ENCODE measurements at regions not wholly inside any gene's neighbourhood (a gene's known extent, or its start where the extent isn't known, plus 50 kb on each side); places are given as distances from the start of the nearest gene placed in this dataset.

DNA sequence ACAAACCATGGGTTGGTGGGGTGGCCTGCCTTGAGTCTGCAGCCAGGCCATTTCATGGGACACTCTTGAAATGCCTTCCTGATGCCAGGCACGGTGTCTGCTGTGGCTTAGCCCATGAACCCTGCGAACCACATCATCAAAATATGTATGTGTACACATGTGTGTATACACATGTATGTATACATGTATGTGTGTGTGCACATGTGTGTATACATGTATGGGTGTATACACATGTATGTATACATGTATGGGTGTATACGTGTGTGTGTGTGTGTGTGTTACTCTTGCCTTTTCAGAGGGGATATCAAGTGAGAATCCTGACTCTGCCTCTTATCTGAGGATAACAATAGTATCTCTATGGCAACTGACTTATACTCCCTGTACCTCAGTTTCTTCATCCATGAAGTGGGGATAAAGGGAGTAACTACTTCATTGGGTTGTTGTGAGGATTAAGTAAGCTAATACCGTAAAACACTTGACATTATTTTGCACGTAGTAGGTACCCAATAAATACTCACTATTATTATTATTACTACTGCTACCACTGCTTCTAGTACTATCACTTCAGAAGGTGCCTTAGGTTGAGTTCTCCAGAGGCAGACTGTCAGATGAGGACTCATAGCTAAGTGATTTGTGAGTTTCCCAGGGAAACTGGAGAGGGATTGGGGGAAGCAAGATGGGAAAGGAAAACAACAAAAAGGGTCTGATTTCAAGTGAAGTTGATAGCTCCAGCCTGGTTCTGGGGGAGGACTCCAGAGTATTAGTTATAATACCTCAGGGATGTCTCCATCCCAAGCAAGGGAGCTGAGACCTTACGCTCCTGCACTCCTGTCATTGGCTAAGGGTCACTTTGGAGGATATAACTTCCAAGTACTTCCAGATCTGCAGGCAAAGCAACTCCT is 110.5 kb downstream of the VEGFA start:
- DNase-seq: no peak

DNA sequence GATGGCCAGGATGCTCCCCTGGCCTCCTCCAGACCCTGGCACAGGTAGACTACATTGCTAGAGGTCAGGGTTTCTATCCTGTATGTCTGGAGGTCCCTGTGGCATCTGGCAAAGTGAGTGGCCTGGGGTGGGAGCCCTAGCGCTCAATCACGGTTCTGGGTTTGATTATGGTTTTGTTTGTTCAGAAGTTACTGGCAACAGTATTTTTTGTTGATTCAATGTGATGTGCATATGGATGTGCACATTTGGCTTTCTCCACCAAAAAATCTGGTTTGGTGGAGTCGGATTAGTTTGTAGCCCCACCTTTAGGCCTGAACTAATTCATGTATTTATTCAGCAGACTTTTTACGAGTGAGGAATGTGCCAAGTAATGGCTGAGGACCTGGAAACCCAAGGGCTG is 109.7 kb downstream of the VEGFA start:
- DNase-seq: no peak

DNA sequence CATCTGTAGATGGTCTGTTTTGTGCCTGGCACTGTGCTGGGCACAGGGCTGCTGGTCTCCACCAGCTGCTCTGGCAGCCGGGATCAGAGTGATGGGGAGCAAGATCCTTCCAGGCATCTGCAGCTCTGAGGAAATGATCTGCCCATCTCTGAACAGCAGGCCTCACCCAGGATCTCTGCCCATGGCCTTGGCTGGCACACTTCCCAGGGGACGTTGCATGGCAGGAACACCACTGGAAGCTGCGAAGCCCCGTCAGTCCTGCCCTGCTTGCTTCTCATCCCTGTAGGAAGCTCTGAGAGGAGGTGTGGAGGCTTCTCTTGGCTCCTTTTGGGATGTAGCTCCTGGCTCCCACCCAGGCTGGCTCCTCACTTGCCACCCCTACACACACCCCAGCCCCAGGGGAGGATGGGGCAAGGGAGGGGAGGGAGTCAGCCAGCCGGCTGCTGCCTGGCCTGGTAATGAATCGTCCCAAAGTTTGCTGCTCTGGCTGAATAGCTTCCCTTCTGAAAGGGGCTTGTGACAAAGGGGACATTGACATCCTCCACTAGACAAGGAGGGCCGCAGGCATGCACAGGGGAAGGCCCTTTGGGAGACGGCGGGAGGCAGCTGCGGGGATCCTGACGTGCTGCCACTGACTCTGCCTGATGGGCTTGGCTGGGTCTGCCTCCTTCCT is 108.9 kb downstream of the VEGFA start:
- DNase-seq: no peak

DNA sequence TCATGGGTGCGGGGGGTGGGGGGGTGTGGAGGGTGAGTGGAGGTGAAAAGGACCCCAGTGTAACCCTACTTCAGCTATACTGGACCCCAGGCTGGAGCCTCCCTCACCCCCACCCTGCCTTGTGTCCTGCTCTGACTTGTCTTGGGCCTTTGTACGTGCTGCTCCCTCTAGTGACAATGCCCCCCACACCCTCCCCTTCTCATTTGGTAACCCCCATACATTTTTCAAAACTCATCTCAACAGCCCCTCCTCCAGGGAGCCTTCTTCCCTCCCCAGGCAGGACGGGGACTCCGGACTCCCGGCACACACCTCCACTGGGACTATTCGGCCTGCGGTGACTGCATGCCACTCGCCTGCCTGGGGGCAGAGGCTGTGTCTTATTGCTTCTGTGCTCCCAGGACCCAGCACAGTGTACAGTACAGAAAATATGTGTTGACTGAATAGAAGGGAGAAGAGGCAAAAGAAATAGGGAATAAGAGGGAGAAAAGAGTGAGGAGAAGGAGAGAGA is 108.2 kb downstream of the VEGFA start:
- no peak for DNase-seq

DNA sequence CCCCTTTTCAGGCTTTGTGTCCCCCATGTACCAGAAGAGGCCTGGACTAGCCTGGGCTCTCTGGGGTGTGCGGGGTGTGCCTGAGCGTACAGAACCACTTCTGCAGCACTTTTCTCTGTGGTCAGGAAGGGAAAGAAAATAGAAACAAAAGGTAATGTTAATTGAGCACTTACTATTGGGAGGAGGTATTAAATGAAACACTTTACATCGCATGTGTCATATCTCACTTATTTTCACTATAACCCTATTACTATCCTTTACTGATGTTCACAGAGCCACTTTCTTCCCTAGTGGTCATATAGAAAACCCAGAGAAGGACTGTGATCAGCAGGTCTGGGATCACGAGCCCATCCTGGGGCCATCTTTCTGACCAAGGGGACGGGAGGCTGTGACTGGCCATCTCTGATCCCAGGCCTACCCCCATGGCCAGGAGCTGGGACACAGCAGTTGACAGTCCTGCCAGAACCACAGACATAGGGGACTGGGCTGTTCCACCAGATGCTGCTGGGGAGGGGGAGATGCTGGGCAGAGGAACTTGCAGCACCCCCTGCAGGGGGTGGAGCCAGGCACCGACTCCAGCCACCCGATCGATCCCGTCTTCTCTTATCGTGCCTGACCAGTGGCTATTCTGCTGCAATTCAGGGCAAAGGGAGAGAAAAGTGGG is 107.6 kb downstream of the VEGFA start:
- DNase-seq: no peak

DNA sequence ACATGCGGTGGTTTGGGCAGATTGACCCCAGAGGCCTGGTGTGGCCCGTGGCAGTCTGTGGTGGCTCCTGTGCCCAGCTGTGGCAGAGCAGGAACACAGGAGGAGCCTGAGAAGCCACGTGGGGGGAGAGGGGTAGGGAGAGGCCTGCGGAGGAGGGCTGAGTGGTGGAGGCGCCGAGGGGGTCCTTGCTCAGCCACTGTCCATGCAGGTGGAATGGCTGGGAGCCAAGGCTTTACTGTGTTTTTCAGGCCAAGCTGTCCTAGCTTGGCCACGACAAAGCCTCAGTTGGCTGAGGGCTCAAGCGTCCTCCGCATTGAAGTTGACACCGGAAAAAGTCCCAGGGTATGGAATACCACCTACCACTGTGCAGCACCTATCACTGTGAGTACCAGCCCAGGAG is 107.0 kb downstream of the VEGFA start:
- DNase-seq: no peak

DNA sequence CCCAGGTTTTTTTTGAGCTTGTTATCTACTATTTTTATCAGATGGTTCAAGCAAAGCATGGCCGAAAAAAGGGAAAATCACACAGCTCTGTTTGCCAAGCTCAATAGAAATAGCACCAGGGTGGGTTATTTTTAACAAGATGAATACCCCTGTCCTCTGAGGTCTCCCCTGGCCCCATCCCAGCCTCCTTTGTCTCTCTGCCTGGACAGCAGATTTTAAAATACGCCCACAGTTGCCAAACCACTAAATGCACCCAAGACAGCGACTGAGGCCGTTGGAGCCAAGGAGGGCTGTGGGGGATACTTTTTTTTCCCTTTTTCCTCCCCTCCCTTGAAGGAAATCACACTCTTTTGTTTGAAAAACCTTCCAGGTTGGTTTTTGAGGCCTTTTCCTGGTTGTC is 106.6 kb downstream of the VEGFA start:
- DNase-seq: no peak

DNA sequence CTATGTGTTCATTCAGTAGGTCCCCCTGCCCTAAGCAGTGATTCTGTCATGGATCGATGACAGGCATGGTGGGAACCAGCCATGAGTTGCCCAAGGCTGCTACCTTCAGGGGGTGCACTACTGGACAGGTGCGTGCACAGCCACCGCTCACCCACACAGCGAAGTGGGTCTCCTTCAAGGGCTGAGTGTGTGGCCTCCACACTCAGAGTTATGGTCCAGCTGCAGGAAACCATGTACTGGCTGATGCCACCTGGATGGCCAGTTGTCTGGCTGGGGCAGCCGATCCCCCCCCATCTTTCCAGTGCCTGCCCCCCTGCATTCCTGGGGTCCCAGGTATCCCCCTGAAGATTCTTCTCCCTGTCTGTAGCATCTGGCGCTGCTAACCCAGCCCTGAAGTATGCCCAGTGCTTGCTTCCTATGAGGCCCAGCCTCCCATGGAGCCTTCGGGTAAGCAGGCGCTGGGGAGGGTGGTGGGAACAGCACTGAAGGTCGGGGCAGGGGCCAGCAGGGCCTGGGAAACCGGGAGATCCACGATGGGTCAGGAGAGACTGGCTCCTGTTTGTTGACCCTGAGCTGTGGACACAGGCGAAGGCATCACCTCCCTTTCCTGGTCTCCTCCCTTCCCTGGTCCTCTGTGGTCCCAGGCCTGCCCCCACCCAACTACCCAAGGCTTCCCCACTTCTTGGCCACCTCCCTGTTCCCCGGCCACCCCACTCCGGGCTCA is 106.0 kb downstream of the VEGFA start:
- DNase-seq: no peak

DNA sequence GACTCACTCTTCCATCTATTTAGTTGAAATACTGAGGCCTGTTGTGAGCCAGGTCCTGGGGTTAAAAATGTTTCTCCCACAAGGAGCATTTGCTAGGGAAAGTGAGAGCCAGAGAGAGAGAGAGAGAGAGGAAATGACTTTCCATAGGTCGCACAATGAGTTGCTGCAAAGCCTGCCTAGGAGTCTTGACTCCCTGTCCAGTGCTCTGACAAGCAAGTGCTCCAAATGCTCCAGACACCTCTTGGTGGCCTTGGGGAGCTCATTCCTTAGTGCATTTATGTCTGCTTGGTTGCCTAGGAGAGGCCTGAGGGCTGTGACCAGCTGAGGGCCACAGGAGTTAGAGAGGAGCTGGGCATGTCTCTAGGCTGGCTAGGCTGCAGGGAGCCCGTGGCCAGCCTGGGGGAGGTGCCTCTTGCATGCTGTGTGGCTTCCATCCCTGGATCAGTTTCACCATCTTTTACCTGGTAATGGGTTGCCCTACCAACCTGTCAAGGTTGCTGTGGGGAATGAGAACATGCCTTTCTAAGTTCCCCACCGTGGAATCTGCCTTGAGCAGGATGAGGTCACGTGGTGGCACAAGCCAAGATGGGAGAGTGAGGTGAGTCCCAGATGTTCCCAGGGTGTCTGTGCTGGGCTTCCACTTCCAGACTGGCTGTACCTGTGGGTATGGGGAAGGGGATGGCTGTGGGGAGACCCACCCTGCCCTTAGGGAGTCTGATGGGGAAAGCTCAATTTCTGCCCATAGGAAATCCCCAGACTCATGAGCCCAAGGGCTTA is 105.0 kb downstream of the VEGFA start:
- DNase-seq: no peak

DNA sequence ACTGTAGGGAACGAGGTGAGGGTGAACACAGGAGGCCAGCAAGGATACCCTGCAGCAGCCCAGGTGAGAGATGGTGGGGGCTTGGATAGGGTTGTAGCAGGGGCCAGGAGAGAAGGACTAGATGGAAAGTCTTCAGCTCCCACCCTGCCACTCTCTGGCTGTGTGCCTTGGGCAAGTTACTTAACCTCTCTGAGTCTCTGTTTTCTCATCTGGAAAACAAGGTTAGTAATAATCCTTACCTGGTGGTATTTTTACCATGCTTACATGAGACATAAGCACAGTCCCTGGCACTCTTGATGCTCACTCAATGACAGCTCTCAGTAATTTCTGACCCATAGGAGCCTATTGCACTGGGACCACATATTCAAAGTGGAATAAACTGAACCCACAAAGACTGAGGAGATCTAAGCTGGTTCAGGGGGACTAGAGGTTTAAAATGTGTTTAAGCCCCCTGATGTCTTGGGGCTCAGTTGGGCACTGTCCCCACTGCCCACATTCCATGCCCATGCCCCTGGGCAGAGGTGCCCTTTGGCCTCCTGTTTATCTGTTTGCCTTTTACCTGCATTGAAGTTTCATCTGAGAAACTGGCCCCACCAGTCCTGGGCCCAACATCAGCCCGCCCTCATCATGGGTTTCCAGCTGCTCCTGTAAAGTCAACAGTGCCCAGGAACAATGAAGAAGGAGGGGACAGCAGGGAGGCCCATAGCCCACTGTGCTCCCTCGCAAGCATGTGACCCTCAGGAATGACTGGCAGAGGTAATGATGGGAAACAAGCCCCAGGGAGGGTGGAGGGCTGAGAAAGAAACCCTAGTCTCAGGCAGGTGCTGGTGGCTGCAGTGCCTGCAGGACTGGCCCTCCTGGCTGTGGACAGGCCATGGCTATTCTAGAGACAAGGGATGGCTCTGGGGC is 104.0 kb downstream of the VEGFA start:
- no peak for DNase-seq

DNA sequence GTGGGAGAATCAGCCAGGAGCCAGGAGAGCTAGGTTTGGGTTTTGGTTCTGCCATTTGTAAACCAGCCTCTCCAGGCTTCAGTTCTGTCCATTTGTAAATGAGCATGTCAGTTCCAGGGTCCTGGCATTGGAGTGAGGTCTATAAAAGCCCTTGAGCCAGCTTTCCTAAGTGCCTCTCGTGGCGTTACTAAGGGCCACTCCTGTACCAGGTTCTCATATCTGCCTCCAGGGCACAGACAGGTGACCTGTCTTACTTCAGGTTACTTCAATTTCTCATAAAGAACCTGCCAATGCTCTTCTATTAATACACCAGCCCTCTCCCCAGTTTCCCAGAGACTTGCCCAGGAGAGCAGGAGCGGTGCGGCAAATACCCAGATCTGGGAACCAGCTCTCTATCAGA is 101.9 kb downstream of the VEGFA start:
- no peak for DNase-seq

DNA sequence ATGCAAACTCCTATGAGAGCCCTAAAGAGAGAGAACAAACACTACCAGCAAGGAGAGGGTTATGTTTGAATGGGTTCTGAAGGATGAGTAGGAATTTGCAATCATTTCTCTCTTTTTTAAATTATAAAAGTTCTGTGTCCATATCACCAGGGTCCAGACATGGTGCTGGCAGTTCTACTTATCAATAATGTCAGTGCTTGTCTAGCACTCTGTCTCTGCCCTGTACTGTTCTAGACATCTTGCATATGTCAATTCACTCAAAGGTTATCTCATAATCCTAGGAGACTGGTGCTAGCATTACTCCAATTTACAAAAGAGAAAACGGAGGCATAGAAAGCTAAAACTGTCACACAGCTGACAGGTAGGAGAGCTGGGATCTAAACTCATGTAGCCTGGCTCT is 101.3 kb downstream of the VEGFA start:
- DNase-seq: no peak

DNA sequence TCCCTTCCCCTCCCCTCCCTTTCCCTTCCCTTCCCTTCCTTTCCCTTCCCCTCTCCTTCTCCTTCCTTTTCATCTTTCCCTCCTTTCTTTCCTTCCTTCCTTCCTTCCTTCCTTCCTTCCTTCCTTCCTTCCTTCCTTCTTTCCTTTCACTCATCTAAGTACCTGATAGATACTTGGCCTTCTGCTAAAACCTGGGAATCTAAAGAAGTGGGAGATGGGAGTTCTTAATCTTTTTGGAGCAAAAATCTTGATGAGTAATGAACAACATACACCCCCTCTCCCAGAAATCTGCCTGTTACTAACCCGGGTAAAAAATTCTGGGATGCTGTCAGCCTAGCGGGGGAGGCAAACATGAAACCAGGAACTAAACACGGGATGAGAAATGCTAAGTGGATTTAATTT is 100.7 kb downstream of the VEGFA start:
- no peak for DNase-seq

DNA sequence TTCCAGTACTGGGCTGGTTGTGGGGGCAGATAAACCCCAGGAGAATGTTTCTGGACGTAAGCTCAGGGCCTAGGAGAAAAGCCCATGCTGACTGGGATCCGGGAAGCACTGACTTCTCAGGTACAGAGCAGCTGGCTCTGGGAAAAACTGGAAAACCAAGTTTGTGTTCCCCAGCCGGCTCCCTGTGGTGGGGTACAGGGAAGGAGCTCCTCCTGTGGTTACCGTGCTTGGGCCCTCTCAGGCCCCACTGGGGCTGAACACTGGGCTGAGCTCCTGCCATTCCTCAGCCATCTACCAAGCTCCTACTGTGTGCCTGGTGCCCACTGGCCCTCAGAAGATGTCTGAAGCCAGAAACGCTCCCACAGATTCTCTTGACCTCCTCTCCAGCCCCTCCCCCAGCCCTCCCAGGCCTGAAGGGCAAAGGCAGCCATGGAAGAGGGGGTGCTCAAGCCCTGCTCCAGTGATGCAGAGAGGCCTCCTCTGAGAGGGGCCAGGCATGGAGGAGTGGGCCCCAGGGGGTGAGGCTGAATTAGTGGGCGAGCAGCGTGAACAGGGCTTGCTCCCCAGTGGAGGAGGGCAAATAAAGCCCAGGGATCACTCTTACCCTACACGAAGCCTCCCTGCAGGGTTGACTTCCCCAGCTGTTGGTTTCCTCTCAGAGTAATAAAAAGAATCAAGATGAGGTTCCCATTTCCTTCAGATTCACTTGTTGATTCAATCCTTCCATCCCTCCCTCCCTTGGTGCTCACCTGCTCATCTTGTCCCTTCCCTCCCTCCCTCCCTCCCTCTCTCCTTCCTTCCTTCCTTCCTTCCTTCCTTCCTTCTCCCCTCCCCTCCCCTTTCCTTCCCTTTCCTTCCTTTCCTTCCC is 100.0 kb downstream of the VEGFA start:
- no peak for DNase-seq

DNA sequence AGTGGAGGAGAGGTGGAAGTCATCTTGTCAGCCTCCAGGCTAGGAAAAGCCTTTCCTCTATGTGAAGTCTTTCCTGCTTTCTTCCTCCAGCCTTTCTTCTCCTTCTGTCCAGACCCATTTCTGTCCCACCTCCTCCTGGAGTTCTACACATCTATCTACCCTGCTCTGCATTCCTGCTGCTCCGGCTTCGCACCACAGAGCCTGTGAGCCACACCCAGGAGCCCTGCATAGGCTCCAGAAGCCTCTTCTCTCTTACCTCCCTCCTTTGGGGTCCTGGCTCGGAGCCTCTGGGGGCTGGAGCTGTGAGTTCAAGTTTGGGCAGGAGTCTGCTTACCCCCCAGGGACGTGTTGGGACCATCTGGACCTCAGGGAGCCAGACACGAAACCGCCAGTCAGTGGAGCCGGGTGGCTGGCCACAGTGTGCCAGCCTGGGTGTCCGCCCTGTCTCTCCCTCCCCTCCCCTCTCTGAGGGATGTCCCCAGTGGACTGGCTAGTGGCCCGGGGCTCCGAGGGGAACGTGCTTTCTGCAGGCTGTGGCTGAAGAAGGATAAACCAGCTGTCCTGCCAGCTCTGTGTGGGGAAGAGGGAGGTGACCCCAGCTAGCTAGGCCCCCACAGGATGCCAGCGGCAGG is 99.2 kb downstream of the VEGFA start:
- no peak for DNase-seq

DNA sequence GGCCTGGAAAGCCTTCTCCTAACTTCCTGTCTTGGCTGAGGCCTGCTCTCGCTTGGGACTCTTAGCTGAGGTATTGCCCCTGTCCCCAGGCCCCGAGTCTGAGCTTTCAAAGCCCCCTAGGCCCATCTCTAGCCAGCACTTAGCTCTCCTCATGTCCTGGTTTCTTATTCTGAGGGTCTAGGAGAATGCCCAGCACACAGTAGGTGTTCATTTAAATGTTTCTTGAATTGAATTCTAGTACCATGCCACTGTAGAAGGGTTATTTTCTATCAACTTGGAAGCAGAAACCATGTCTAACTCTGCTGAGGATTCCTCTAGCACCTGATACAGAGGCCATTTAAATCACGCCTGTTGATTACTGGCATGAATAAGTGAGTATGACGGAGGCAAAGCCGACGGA is 98.5 kb downstream of the VEGFA start:
- DNase-seq: no peak

DNA sequence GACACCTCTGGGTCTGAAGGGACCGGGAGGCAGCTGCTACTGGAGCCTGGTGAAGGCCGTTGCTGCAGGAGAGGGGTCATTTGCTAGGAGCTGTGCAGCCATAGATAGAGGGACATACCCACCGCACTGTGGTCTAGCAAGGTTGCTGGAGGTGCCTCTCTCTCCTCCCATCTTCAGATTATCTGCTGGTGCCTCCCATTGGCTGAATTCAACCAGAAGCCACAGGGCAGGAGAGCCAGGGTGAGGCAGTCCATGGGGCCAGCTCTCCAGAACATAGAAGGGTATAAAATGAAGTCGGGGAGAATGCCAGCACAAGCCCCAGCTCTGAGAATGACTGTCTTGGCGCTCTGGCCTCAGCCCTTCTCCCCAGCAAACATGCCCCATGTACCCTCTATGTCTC is 98.0 kb downstream of the VEGFA start:
- DNase-seq: no peak

DNA sequence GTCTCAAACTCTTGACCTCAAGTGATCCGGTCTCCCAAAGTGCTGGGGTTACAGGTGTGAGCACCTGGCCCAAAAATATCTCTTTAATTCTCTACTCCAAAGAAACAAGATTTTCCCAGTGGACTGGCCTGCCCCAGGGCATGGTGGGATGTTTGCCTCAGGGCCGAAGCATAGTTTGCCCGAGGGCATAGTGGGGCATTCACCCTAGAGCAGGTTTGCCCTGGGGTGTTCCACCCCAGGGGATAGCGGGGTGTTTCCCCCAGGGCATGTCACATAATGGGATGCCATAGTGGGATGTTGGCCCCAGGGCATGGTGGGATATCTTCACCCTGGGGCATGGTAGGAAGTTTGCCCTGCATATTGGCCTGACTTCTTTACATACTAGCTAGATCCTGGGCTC is 97.2 kb downstream of the VEGFA start:
- DNase-seq: no peak

DNA sequence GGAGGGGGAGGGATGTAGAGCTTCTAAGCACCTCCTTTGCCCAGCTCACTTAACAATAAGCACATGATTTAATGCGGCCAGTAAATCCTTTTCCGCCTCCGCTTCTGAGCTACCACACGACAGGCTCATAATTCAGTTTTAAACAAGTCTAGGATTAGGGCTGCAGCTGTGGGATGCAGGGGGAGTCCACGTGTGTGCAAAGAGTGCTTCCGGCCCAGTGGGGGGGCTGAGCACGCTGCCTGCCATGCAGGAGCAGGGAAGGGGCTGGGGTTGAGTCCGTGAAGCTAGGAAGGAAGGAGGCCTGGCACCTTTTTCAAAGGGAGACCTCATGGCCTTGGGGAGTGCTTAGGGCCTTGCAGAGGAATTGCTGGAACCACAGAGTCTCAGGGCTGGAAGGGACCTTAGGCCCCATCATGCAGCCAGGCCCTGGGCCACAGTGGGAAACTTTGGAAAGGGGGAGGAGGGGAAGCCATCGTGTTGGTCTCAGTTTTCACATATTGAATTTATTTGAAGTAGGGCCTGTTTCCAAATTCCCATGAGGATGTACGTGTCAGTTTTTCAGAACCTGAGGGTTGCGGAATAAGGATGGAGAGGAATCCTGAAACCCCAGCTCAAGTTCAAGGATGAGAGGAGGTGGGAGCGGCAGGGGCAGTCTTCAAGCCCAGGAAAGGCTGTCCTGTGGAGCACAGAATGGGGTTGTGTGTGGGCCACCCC is 96.1 kb downstream of the VEGFA start:
- no peak for DNase-seq
